HepG2 (cell line): ENCODE measurements at regions not wholly inside any gene's neighbourhood (a gene's known extent, or its start where the extent isn't known, plus 50 kb on each side); places are given as distances from the start of the nearest gene placed in this dataset.

ENCODE experiments used
- CENPT ChIP-seq: sonication (generic); formaldehyde crosslinking; IDR thresholded peaks from 2 replicates; pipeline ENCODE4 v1.8.0; 2022; ENCODE audit warnings: low read depth, mild to moderate bottlenecking, moderate library complexity, missing genetic modification reagents
- CHD4 ChIP-seq: fragments of 200-600 bp; sonication (generic); IDR thresholded peaks from 2 replicates; pipeline ENCODE4 v1.7.0; 2017; ENCODE audit warnings: mild to moderate bottlenecking, low read length, borderline replicate concordance
- CREBL2 ChIP-seq: sonication (generic); formaldehyde crosslinking; IDR thresholded peaks from 2 replicates; pipeline ENCODE4 v1.8.1; 2023; ENCODE audit warnings: missing genetic modification reagents, mild to moderate bottlenecking, borderline replicate concordance
- EEA1 ChIP-seq: sonication (generic); formaldehyde crosslinking; IDR thresholded peaks from 2 replicates; pipeline ENCODE4 v1.5.1; 2020; ENCODE audit warnings: mild to moderate bottlenecking, missing genetic modification reagents, borderline replicate concordance
- EED ChIP-seq: sonication (generic); formaldehyde crosslinking; IDR thresholded peaks from 2 replicates; pipeline ENCODE4 v1.5.0; 2020; ENCODE audit warnings: mild to moderate bottlenecking, missing genetic modification reagents
- ELF3 ChIP-seq: IDR thresholded peaks from 2 replicates; pipeline ENCODE4 v1.6.1; 2016; ENCODE audit warnings: missing genetic modification reagents, missing compliant biosample characterization
- GRHL1 ChIP-seq: sonication (generic); formaldehyde crosslinking; conservative IDR thresholded peaks from 2 replicates; pipeline ENCODE4 v1.8.0; 2022; ENCODE audit warnings: missing genetic modification reagents
- IRF9 ChIP-seq: sonication (generic); formaldehyde crosslinking; IDR thresholded peaks from 2 replicates; pipeline ENCODE4 v1.8.0; 2022; ENCODE audit warnings: missing genetic modification reagents, mild to moderate bottlenecking, borderline replicate concordance
- KMT2A ChIP-seq: sonication (generic); formaldehyde crosslinking; IDR thresholded peaks from 2 replicates; pipeline ENCODE4 v1.4.0; 2020; ENCODE audit warnings: missing genetic modification reagents
- MNT ChIP-seq: fragments of 450-650 bp; IDR thresholded peaks from 2 replicates; pipeline ENCODE4 v1.6.1; 2016
- MTF1 ChIP-seq: sonication (generic); formaldehyde crosslinking; IDR thresholded peaks from 2 replicates; pipeline ENCODE4 v1.5.0; 2020; ENCODE audit warnings: missing genetic modification reagents
- RCOR2 ChIP-seq: IDR thresholded peaks from 2 replicates; pipeline ENCODE4 v1.6.1; 2016; ENCODE audit warnings: missing biosample characterization, missing genetic modification reagents
- RXRB ChIP-seq: IDR thresholded peaks from 2 replicates; pipeline ENCODE4 v1.6.1; 2016; ENCODE audit warnings: borderline replicate concordance, missing genetic modification reagents, missing compliant biosample characterization
- SMC3 ChIP-seq: IDR thresholded peaks from 2 replicates; pipeline ENCODE4 v1.6.1; 2011; ENCODE audit warnings: low read length, improper control_type of control experiment
- TBL1XR1 ChIP-seq: fragments of 150-350 bp; IDR thresholded peaks from 2 replicates; pipeline ENCODE4 v1.6.1; 2014; ENCODE audit warnings: borderline replicate concordance, low read length; ENCODE audit not compliant: partially characterized antibody
- TIGD3 ChIP-seq: sonication (generic); formaldehyde crosslinking; IDR thresholded peaks from 2 replicates; pipeline ENCODE4 v1.5.1; 2020; ENCODE audit warnings: mild to moderate bottlenecking, missing genetic modification reagents, borderline replicate concordance
- ZFP36 ChIP-seq: fragments of 150-350 bp; IDR thresholded peaks from 2 replicates; pipeline ENCODE4 v1.6.1; 2018; ENCODE audit warnings: borderline replicate concordance, low read length, low read depth; ENCODE audit not compliant: partially characterized antibody
- ZFP37 ChIP-seq: sonication (generic); formaldehyde crosslinking; IDR thresholded peaks from 2 replicates; pipeline ENCODE4 v1.4.0; 2020; ENCODE audit warnings: missing genetic modification reagents, borderline replicate concordance
- ZNF10 ChIP-seq: sonication (generic); formaldehyde crosslinking; IDR thresholded peaks from 2 replicates; pipeline ENCODE4 v1.4.0; 2020; ENCODE audit warnings: mild to moderate bottlenecking, low read depth, missing genetic modification reagents, borderline replicate concordance
- ZNF512 ChIP-seq: sonication (generic); formaldehyde crosslinking; IDR thresholded peaks from 2 replicates; pipeline ENCODE4 v1.4.0; 2020; ENCODE audit warnings: mild to moderate bottlenecking, missing genetic modification reagents
- ZSCAN29 ChIP-seq: sonication (generic); formaldehyde crosslinking; conservative IDR thresholded peaks from 2 replicates; pipeline ENCODE4 v1.4.0; 2020; ENCODE audit warnings: mild to moderate bottlenecking, missing genetic modification reagents
- ZSCAN9 ChIP-seq: IDR thresholded peaks from 2 replicates; pipeline ENCODE4 v1.6.1; 2016; ENCODE audit warnings: borderline replicate concordance

- TF ChIP-seq GRHL1 (CRISPR knock-in tag) (no peak), TIGD3 (CRISPR knock-in tag) (no peak), CHD4 (no peak), ZFP36 (no peak), ZSCAN29 (CRISPR knock-in tag) (no peak), ZNF512 (CRISPR knock-in tag) (no peak), RCOR2 (CRISPR knock-in tag) (no peak), MTF1 (no peak), SMC3 (no peak), ZFP37 (no peak), ZNF10 (CRISPR knock-in tag) (no peak), ZSCAN9 (CRISPR knock-in tag) (no peak), TBL1XR1 (no peak), EED (no peak), CREBL2 (CRISPR knock-in tag) (no peak), KMT2A (CRISPR knock-in tag) (0 out of 2 replicates have a peak, but pooled peaks have one; percentile 18), MNT (no peak), ELF3 (CRISPR knock-in tag) (no peak), CENPT (no peak), RXRB (CRISPR knock-in tag) (no peak), EEA1 (no peak), IRF9 (CRISPR knock-in tag) (no peak)
These were observed 58.5 kb upstream of the TMPO start (continued) for GRCh38 chr12:98456576-98457573.
